ENCODE measurements at regions not wholly inside any gene's neighbourhood (a gene's known extent, or its start where the extent isn't known, plus 50 kb on each side); places are given as distances from the start of the nearest gene placed in this dataset.

GRCh38 chr14:22178333-22178839, 410.6 kb downstream of the DAD1 start:
- TF ChIP-seq CTCF (IDR thresholded peaks at IDR 0.05 in 4 of 5, conservative IDR thresholded peaks at IDR 0.05 in 1 of 5) (no peak), POLR2A (IDR thresholded peaks at IDR 0.05) (no peak)
